T47D (cell line): ENCODE measurements at regions not wholly inside any gene's neighbourhood (a gene's known extent, or its start where the extent isn't known, plus 50 kb on each side); places are given as distances from the start of the nearest gene placed in this dataset.
"Not testable (repeated sequence)": the region's sequence is repeated elsewhere in the genome, so short reads cannot be mapped to it uniquely, and the experiment has no call there.

ENCODE experiments used
- DNase-seq, 2 experiments: peaks; one replicate each; pipeline versions ENCODE4 v3.0.0 to v3.0.0-alpha.2; 2011 to 2012; ENCODE audit warnings: low read depth in 1 of 2, low spot score in 1 of 2
- JUND ChIP-seq: IDR thresholded peaks from 2 replicates; pipeline ENCODE4 v1.6.1; 2012; ENCODE audit warnings: low read depth
- in situ Hi-C: cut with HindIII; loops from 2 replicates; pipeline ENCODE4 v1.10.0; 2016; ENCODE audit warnings: low sequenced_read_pairs, low pct_unique_long_range_greater_than_20kb

- DNase-seq, result no peak
- no peak for TF ChIP-seq JUND
- in situ Hi-C loops, result no loop called here
Measured at GRCh38 chr2:192697880-192698279, 503.1 kb upstream of the TMEFF2 start.

- TF ChIP-seq JUND, result no peak
- no peak for DNase-seq
- in situ Hi-C loops, result no loop called here
Measured at GRCh38 chr2:192696857-192697256, 502.1 kb upstream of the TMEFF2 start.

GRCh38 chr2:192687015-192687414 lies 492.3 kb upstream of the TMEFF2 start:
- no peak for DNase-seq
- in situ Hi-C loops, result no loop called here
- TF ChIP-seq JUND, result no peak

GRCh38 chr2:192682511-192682910 lies 487.8 kb upstream of the TMEFF2 start:
- DNase-seq, in situ Hi-C loops: not testable (repeated sequence)

- no peak for TF ChIP-seq JUND
- DNase-seq, result no peak
- in situ Hi-C loops, result no loop called here
Measured at GRCh38 chr2:192675681-192676080, 480.9 kb upstream of the TMEFF2 start.

GRCh38 chr2:192669505-192670091 lies 474.9 kb upstream of the TMEFF2 start:
- no peak for TF ChIP-seq JUND
- DNase-seq, result peak in 1 of 2 experiments; percentile 15
- in situ Hi-C loops, result no loop called here

- in situ Hi-C loops, result not testable (repeated sequence)
- peak in 1 of 2 experiments; percentile 36 for DNase-seq
Measured at GRCh38 chr2:192660555-192660954, 465.8 kb upstream of the TMEFF2 start.

- no peak for TF ChIP-seq JUND
- in situ Hi-C loops, result no loop called here
- no peak for DNase-seq
Measured at GRCh38 chr2:192657362-192657761, 462.6 kb upstream of the TMEFF2 start.

GRCh38 chr2:192655916-192656315 lies 461.2 kb upstream of the TMEFF2 start:
- in situ Hi-C loops, result no loop called here
- TF ChIP-seq JUND, result no peak
- no peak for DNase-seq

- DNase-seq, result no peak
- in situ Hi-C loops, result no loop called here
- no peak for TF ChIP-seq JUND
Measured at GRCh38 chr2:192645811-192646598, 451.3 kb upstream of the TMEFF2 start.

- no peak for TF ChIP-seq JUND
- in situ Hi-C loops, result no loop called here
- DNase-seq, result no peak
Measured at GRCh38 chr2:192634557-192634956, 439.8 kb upstream of the TMEFF2 start.

- no peak for DNase-seq
- in situ Hi-C loops, result no loop called here
- no peak for TF ChIP-seq JUND
Measured at GRCh38 chr2:192628017-192628416, 433.3 kb upstream of the TMEFF2 start.

- no peak for TF ChIP-seq JUND
- no peak for DNase-seq
- in situ Hi-C loops, result no loop called here
Measured at GRCh38 chr2:192615105-192615504, 420.4 kb upstream of the TMEFF2 start.

- in situ Hi-C loops, result no loop called here
- no peak for TF ChIP-seq JUND
- peak in 1 of 2 experiments; percentile 6 for DNase-seq
Measured at GRCh38 chr2:192604295-192604694, 409.6 kb upstream of the TMEFF2 start.

GRCh38 chr2:192598649-192599048 lies 403.9 kb upstream of the TMEFF2 start:
- in situ Hi-C loops, DNase-seq: not testable (repeated sequence)
